ENCODE measurements at regions not wholly inside any gene's neighbourhood (a gene's known extent, or its start where the extent isn't known, plus 50 kb on each side); places are given as distances from the start of the nearest gene placed in this dataset.

- no CpG with 5 or more reads among the region's 3 CpGs for WGBS (ENCODE audit: extremely low coverage, insufficient read length, low lambda C conversion rate)
- Histone ChIP-seq H3K56ac (ENCODE audit: insufficient read length, low read depth, low read length) (no peak overlapping the region), H2BK20ac (ENCODE audit: low read depth, low read length, poor library complexity, severe bottlenecking) (no peak overlapping the region), H2AFZ (ENCODE audit: low read length) (no peak overlapping the region), H3K14ac (ENCODE audit: insufficient read depth, low read length) (no peak overlapping the region), H2BK5ac (ENCODE audit: insufficient read length, low read length) (no peak overlapping the region), H3T11ph (ENCODE audit: low read length) (no peak overlapping the region), H4K5ac (ENCODE audit: insufficient read length, low read depth, low read length) (no peak overlapping the region), H2BK120ac (ENCODE audit: low read depth, low read length, poor library complexity, severe bottlenecking) (no peak overlapping the region), H3K27ac (ENCODE audit: insufficient read length, low read depth, low read length) (no peak overlapping the region), H3K79me2 (ENCODE audit: insufficient read depth, low read length) (no peaks in the 10 kb centered on the region), H3K4me1 (ENCODE audit: insufficient read depth, low read length) (no peaks in the 10 kb centered on the region), H2BK12ac (ENCODE audit: insufficient read length, low read depth, low read length) (no peak overlapping the region), H3K79me1 (ENCODE audit: insufficient read depth, low read depth, low read length, poor library complexity, severe bottlenecking) (no peaks in the 10 kb centered on the region), H4K8ac (replicated peaks; ENCODE audit: insufficient read length, low read depth, low read length) (no peak overlapping the region), H3K23me2 (ENCODE audit: insufficient read length, low read depth, low read length, poor library complexity, severe bottlenecking) (no peaks in the 10 kb centered on the region), H3K9ac (ENCODE audit: extremely low read depth, insufficient read length, low read length) (no peak overlapping the region), H4K20me1 (ENCODE audit: control insufficient read depth, insufficient read depth, insufficient read length) (no peaks in the 10 kb centered on the region), H3K4ac (ENCODE audit: low read depth, low read length) (no peak overlapping the region), H3K18ac (ENCODE audit: insufficient read length, low read depth, low read length) (no peak overlapping the region), H3K9me3 (ENCODE audit: control insufficient read depth, low read depth, low read length) (peaks cover 8% of the 10 kb centered on the region), H3K4me2 (ENCODE audit: insufficient read depth, insufficient read length, low read length) (no peak overlapping the region), H4K91ac (ENCODE audit: insufficient read length, low read depth, low read length) (no peak overlapping the region), H2BK15ac (ENCODE audit: low read depth, low read length) (no peak overlapping the region), H3K27me3 (ENCODE audit: insufficient read depth, low read length) (no peaks in the 10 kb centered on the region), H3K23ac (ENCODE audit: insufficient read length, low read depth, low read length) (no peak overlapping the region), H2AK5ac (ENCODE audit: insufficient read length, low read length) (no peak overlapping the region)
- no peak for TF ChIP-seq CTCF (conservative IDR thresholded peaks at IDR 0.05)
- H3K27ac Mint-ChIP-seq = no peak overlapping the region
- no peaks in the 10 kb centered on the region for H3K4me1 Mint-ChIP-seq
- no peak for DNase-seq
- H3K36me3 Mint-ChIP-seq (ENCODE audit: insufficient read depth in 1 of 3, low read depth in 3 of 3) = peaks cover 10 to 34% (median 21%) of the 10 kb centered on the region in 3 experiments; a peak in 6 of 7 replicates
- peaks cover 36 to 82% of the 10 kb centered on the region in 2 experiments for H3K9me3 Mint-ChIP-seq
- H3K27me3 Mint-ChIP-seq (ENCODE audit: low read depth) = peaks cover 3% of the 10 kb centered on the region
- no peak overlapping the region for H3K4me3 Mint-ChIP-seq
Observed at GRCh38 chr20:55760586-55760985, 244.7 kb downstream of the CBLN4 start.

Data from H9 (cell line).